A673 (cell line): ENCODE measurements at regions not wholly inside any gene's neighbourhood (a gene's known extent, or its start where the extent isn't known, plus 50 kb on each side); places are given as distances from the start of the nearest gene placed in this dataset.

ENCODE experiments used
- EZH2 ChIP-seq: fragments of 200-600 bp; sonication (generic); IDR thresholded peaks from 2 replicates; pipeline ENCODE4 v1.6.1; 2017; ENCODE audit warnings: borderline replicate concordance, low read depth, mild to moderate bottlenecking, mixed read lengths, antibody characterized with exemption, low read length; ENCODE audit not compliant: poor library complexity, severe bottlenecking
- TF ChIP-seq, protein P1 (sequence below): fragments of 300-800, 200-600 bp; sonication (generic); conservative IDR thresholded peaks from 2 replicates; pipeline ENCODE4 v1.5.1; 2017; ENCODE audit warnings: low read depth, mild to moderate bottlenecking, antibody characterized with exemption, low read length, moderate library complexity, mixed read lengths

DNA sequence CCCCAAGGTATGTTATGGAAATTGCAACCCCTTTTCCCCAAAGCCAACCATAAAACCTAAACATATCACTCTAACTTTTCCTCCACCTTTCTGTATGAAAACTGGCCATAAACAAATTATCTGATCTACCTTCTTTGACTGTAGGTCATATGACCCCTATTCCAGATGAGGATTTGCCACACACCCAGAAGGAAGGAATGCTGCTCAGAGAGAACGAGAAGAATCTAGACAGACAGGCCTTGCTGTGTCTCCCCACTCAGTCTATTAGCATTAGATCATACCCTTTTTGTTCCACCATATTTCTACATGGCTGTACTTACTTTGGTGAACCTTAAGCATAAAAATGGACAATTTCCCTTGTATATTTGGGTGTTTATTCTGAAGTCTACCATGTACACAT lies 113.0 kb upstream of the PHYHIPL start:
- TF ChIP-seq, protein P1, sequence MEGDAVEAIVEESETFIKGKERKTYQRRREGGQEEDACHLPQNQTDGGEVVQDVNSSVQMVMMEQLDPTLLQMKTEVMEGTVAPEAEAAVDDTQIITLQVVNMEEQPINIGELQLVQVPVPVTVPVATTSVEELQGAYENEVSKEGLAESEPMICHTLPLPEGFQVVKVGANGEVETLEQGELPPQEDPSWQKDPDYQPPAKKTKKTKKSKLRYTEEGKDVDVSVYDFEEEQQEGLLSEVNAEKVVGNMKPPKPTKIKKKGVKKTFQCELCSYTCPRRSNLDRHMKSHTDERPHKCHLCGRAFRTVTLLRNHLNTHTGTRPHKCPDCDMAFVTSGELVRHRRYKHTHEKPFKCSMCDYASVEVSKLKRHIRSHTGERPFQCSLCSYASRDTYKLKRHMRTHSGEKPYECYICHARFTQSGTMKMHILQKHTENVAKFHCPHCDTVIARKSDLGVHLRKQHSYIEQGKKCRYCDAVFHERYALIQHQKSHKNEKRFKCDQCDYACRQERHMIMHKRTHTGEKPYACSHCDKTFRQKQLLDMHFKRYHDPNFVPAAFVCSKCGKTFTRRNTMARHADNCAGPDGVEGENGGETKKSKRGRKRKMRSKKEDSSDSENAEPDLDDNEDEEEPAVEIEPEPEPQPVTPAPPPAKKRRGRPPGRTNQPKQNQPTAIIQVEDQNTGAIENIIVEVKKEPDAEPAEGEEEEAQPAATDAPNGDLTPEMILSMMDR, result no peak
- no peak for TF ChIP-seq EZH2
